ENCODE measurements at regions not wholly inside any gene's neighbourhood (a gene's known extent, or its start where the extent isn't known, plus 50 kb on each side); places are given as distances from the start of the nearest gene placed in this dataset.

- no peak overlapping the region for H3K27ac ChIP-seq (ENCODE audit: low read depth in 1 of 2, low read length in 1 of 2)
- WGBS = 95% methylated on average over 1 of the region's 1 CpG
Measured at GRCh38 chr18:65411061-65411460, 339.8 kb upstream of the CDH7 start.

GRCh38 chr18:65409261-65409660 lies 341.6 kb upstream of the CDH7 start:
- no peaks in the 10 kb centered on the region for H3K9me3 ChIP-seq (ENCODE audit: control insufficient read depth in 2 of 2, insufficient read depth in 1 of 2, low read length in 1 of 2)
- no peak overlapping the region for H3K27ac ChIP-seq (ENCODE audit: low read depth in 1 of 2, low read length in 1 of 2)
- WGBS = 94% methylated on average over 3 of the region's 3 CpGs
- no peaks in the 10 kb centered on the region for H3K36me3 ChIP-seq (ENCODE audit: control insufficient read depth in 2 of 2, insufficient read depth in 2 of 2, low read length in 1 of 2)
- DNase-seq (ENCODE audit: low read depth in 6 of 9, low spot score in 9 of 9) = no peak
- H3K27me3 ChIP-seq (ENCODE audit: control insufficient read depth in 2 of 2, insufficient read depth in 1 of 2, low read length in 1 of 2) = no peaks in the 10 kb centered on the region
- H3K4me3 ChIP-seq (ENCODE audit: low read length in 2 of 2) = no peak overlapping the region
- H3K4me1 ChIP-seq (ENCODE audit: control insufficient read depth in 2 of 2, insufficient read depth in 2 of 2, low read length in 2 of 2) = no peaks in the 10 kb centered on the region

More at GRCh38 chr18:65411061-65411460, 339.8 kb upstream of the CDH7 start:
- Histone ChIP-seq H3K9me3 (ENCODE audit: control insufficient read depth in 2 of 2, insufficient read depth in 1 of 2, low read length in 1 of 2) (no peaks in the 10 kb centered on the region), H3K4me3 (ENCODE audit: low read length in 2 of 2) (no peak overlapping the region), H3K27me3 (ENCODE audit: control insufficient read depth in 2 of 2, insufficient read depth in 1 of 2, low read length in 1 of 2) (no peaks in the 10 kb centered on the region), H3K4me1 (ENCODE audit: control insufficient read depth in 2 of 2, insufficient read depth in 2 of 2, low read length in 2 of 2) (no peaks in the 10 kb centered on the region), H3K36me3 (ENCODE audit: control insufficient read depth in 2 of 2, insufficient read depth in 2 of 2, low read length in 1 of 2) (no peaks in the 10 kb centered on the region)
- no peak for DNase-seq (ENCODE audit: low read depth in 6 of 9, low spot score in 9 of 9)

GRCh38 chr18:65403534-65403933 lies 347.3 kb upstream of the CDH7 start:
- no peak for DNase-seq (ENCODE audit: low read depth in 6 of 9, low spot score in 9 of 9)
- Histone ChIP-seq H3K4me3 (ENCODE audit: low read length in 2 of 2) (no peak overlapping the region), H3K4me1 (ENCODE audit: control insufficient read depth in 2 of 2, insufficient read depth in 2 of 2, low read length in 2 of 2) (no peaks in the 10 kb centered on the region), H3K27me3 (ENCODE audit: control insufficient read depth in 2 of 2, insufficient read depth in 1 of 2, low read length in 1 of 2) (no peaks in the 10 kb centered on the region), H3K27ac (ENCODE audit: low read depth in 1 of 2, low read length in 1 of 2) (no peak overlapping the region), H3K36me3 (ENCODE audit: control insufficient read depth in 2 of 2, insufficient read depth in 2 of 2, low read length in 1 of 2) (no peaks in the 10 kb centered on the region), H3K9me3 (ENCODE audit: control insufficient read depth in 2 of 2, insufficient read depth in 1 of 2, low read length in 1 of 2) (no peaks in the 10 kb centered on the region)

GRCh38 chr18:65399091-65399490 lies 351.7 kb upstream of the CDH7 start:
- no peak for DNase-seq (ENCODE audit: low read depth in 6 of 9, low spot score in 9 of 9)
- no peak overlapping the region for H3K27ac ChIP-seq (ENCODE audit: low read depth in 1 of 2, low read length in 1 of 2)
- H3K36me3 ChIP-seq (ENCODE audit: control insufficient read depth in 2 of 2, insufficient read depth in 2 of 2, low read length in 1 of 2) = no peaks in the 10 kb centered on the region
- no peak overlapping the region for H3K4me3 ChIP-seq (ENCODE audit: low read length in 2 of 2)
- WGBS = 87% methylated on average over 1 of the region's 1 CpG
- H3K27me3 ChIP-seq (ENCODE audit: control insufficient read depth in 2 of 2, insufficient read depth in 1 of 2, low read length in 1 of 2) = no peaks in the 10 kb centered on the region
- H3K9me3 ChIP-seq (ENCODE audit: control insufficient read depth in 2 of 2, insufficient read depth in 1 of 2, low read length in 1 of 2) = peaks cover 0 to 3% of the 10 kb centered on the region in 2 donors
- H3K4me1 ChIP-seq (ENCODE audit: control insufficient read depth in 2 of 2, insufficient read depth in 2 of 2, low read length in 2 of 2) = no peaks in the 10 kb centered on the region

GRCh38 chr18:65398347-65399075 lies 352.3 kb upstream of the CDH7 start:
- H3K4me3 ChIP-seq (ENCODE audit: low read length in 2 of 2) = no peak overlapping the region
- no peak for DNase-seq (ENCODE audit: low read depth in 6 of 9, low spot score in 9 of 9)
- 81% methylated on average over 4 of the region's 4 CpGs for WGBS
- H3K27me3 ChIP-seq (ENCODE audit: control insufficient read depth in 2 of 2, insufficient read depth in 1 of 2, low read length in 1 of 2) = no peaks in the 10 kb centered on the region
- no peak overlapping the region for H3K27ac ChIP-seq (ENCODE audit: low read depth in 1 of 2, low read length in 1 of 2)
- H3K4me1 ChIP-seq (ENCODE audit: control insufficient read depth in 2 of 2, insufficient read depth in 2 of 2, low read length in 2 of 2) = no peaks in the 10 kb centered on the region
- H3K36me3 ChIP-seq (ENCODE audit: control insufficient read depth in 2 of 2, insufficient read depth in 2 of 2, low read length in 1 of 2) = no peaks in the 10 kb centered on the region
- H3K9me3 ChIP-seq (ENCODE audit: control insufficient read depth in 2 of 2, insufficient read depth in 1 of 2, low read length in 1 of 2) = peaks cover 0 to 3% of the 10 kb centered on the region in 2 donors

- no peak for DNase-seq (ENCODE audit: low read depth in 6 of 9, low spot score in 9 of 9)
- Histone ChIP-seq H3K27me3 (ENCODE audit: control insufficient read depth in 2 of 2, insufficient read depth in 1 of 2, low read length in 1 of 2) (no peaks in the 10 kb centered on the region), H3K9me3 (ENCODE audit: control insufficient read depth in 2 of 2, insufficient read depth in 1 of 2, low read length in 1 of 2) (peaks cover 0 to 5% of the 10 kb centered on the region in 2 donors), H3K4me1 (ENCODE audit: control insufficient read depth in 2 of 2, insufficient read depth in 2 of 2, low read length in 2 of 2) (no peaks in the 10 kb centered on the region), H3K27ac (ENCODE audit: low read depth in 1 of 2, low read length in 1 of 2) (no peak overlapping the region), H3K36me3 (ENCODE audit: control insufficient read depth in 2 of 2, insufficient read depth in 2 of 2, low read length in 1 of 2) (no peaks in the 10 kb centered on the region), H3K4me3 (ENCODE audit: low read length in 2 of 2) (no peak overlapping the region)
- 89% methylated on average over 3 of the region's 3 CpGs for WGBS
Measured at GRCh38 chr18:65380986-65381385, 369.8 kb upstream of the CDH7 start.

GRCh38 chr18:65380571-65380970 lies 370.2 kb upstream of the CDH7 start:
- no peak for DNase-seq (ENCODE audit: low read depth in 6 of 9, low spot score in 9 of 9)
- Histone ChIP-seq H3K4me3 (ENCODE audit: low read length in 2 of 2) (no peak overlapping the region), H3K4me1 (ENCODE audit: control insufficient read depth in 2 of 2, insufficient read depth in 2 of 2, low read length in 2 of 2) (no peaks in the 10 kb centered on the region), H3K36me3 (ENCODE audit: control insufficient read depth in 2 of 2, insufficient read depth in 2 of 2, low read length in 1 of 2) (no peaks in the 10 kb centered on the region), H3K27me3 (ENCODE audit: control insufficient read depth in 2 of 2, insufficient read depth in 1 of 2, low read length in 1 of 2) (no peaks in the 10 kb centered on the region), H3K27ac (ENCODE audit: low read depth in 1 of 2, low read length in 1 of 2) (no peak overlapping the region), H3K9me3 (ENCODE audit: control insufficient read depth in 2 of 2, insufficient read depth in 1 of 2, low read length in 1 of 2) (peaks cover 0 to 5% of the 10 kb centered on the region in 2 donors)

- H3K9me3 ChIP-seq (ENCODE audit: control insufficient read depth in 2 of 2, insufficient read depth in 1 of 2, low read length in 1 of 2) = no peaks in the 10 kb centered on the region
- H3K27ac ChIP-seq (ENCODE audit: low read depth in 1 of 2, low read length in 1 of 2) = no peak overlapping the region
- WGBS = 90% methylated on average over 3 of the region's 3 CpGs
- DNase-seq (ENCODE audit: low read depth in 6 of 9, low spot score in 9 of 9) = no peak
- H3K36me3 ChIP-seq (ENCODE audit: control insufficient read depth in 2 of 2, insufficient read depth in 2 of 2, low read length in 1 of 2) = no peaks in the 10 kb centered on the region
- H3K27me3 ChIP-seq (ENCODE audit: control insufficient read depth in 2 of 2, insufficient read depth in 1 of 2, low read length in 1 of 2) = no peaks in the 10 kb centered on the region
- H3K4me1 ChIP-seq (ENCODE audit: control insufficient read depth in 2 of 2, insufficient read depth in 2 of 2, low read length in 2 of 2) = no peaks in the 10 kb centered on the region
- H3K4me3 ChIP-seq (ENCODE audit: low read length in 2 of 2) = no peak overlapping the region
Measured at GRCh38 chr18:65372904-65373303, 377.9 kb upstream of the CDH7 start.

- DNase-seq (ENCODE audit: low read depth in 6 of 9, low spot score in 9 of 9) = no peak
- no peak overlapping the region for H3K27ac ChIP-seq (ENCODE audit: low read depth in 1 of 2, low read length in 1 of 2)
- H3K9me3 ChIP-seq (ENCODE audit: control insufficient read depth in 2 of 2, insufficient read depth in 1 of 2, low read length in 1 of 2) = no peaks in the 10 kb centered on the region
- no peaks in the 10 kb centered on the region for H3K4me1 ChIP-seq (ENCODE audit: control insufficient read depth in 2 of 2, insufficient read depth in 2 of 2, low read length in 2 of 2)
- 30% methylated on average over 1 of the region's 1 CpG for WGBS
- no peaks in the 10 kb centered on the region for H3K27me3 ChIP-seq (ENCODE audit: control insufficient read depth in 2 of 2, insufficient read depth in 1 of 2, low read length in 1 of 2)
- no peaks in the 10 kb centered on the region for H3K36me3 ChIP-seq (ENCODE audit: control insufficient read depth in 2 of 2, insufficient read depth in 2 of 2, low read length in 1 of 2)
- H3K4me3 ChIP-seq (ENCODE audit: low read length in 2 of 2) = no peak overlapping the region
Measured at GRCh38 chr18:65365245-65365980, 385.4 kb upstream of the CDH7 start.
